Thyroid gland (tissue), 4 donors: ENCODE measurements at regions not wholly inside any gene's neighbourhood (a gene's known extent, or its start where the extent isn't known, plus 50 kb on each side); places are given as distances from the start of the nearest gene placed in this dataset.

Experiments used
- DNase-seq, 2 donors: peaks; one replicate each; pipeline ENCODE4 v3.0.0-alpha.2; 2019
- H3K27ac ChIP-seq, 3 donors: fragments of 200-600 bp; sonication (generic); 1 replicate in 2 of 3; 2 replicates in 1 of 3; pipeline ENCODE4 v1.5.1; 2016 to 2019; ENCODE audit warnings: mild to moderate bottlenecking in 1 of 3, moderate library complexity in 1 of 3
- H3K27me3 ChIP-seq: fragments of 200-600 bp; sonication (generic); one replicate; pipeline ENCODE4 v1.5.1; 2019
- H3K36me3 ChIP-seq, 2 donors: fragments of 200-600 bp; sonication (generic); one replicate each; pipeline ENCODE4 v1.5.1; 2016 to 2019
- H3K4me1 ChIP-seq, 2 donors: fragments of 200-600 bp; sonication (generic); one replicate each; pipeline ENCODE4 v1.5.1; 2017 to 2019
- H3K4me3 ChIP-seq, 3 donors: fragments of 200-600 bp; sonication (generic); replicated peaks in 1 of 3; 1 replicate in 2 of 3; 2 replicates in 1 of 3; pipeline ENCODE4 v1.5.1; 2016; ENCODE audit warnings: mild to moderate bottlenecking in 1 of 3
- H3K9me3 ChIP-seq: fragments of 200-600 bp; sonication (generic); one replicate; pipeline ENCODE4 v1.5.1; 2017
- CTCF ChIP-seq, 6 experiments: fragments of 200-600 bp in 3 of 6; fragments of 450-650 bp in 3 of 6; sonication (generic) in 3 of 6; IDR thresholded peaks; one replicate each; pipeline ENCODE4 v1.5.1; 2016 to 2019; ENCODE audit warnings: antibody characterized with exemption in 6 of 6, mild to moderate bottlenecking in 2 of 6, inconsistent platforms in 1 of 6, moderate library complexity in 1 of 6
- POLR2A ChIP-seq, 2 donors: fragments of 450-650 bp; IDR thresholded peaks; one replicate each; pipeline ENCODE4 v1.6.1; 2017; ENCODE audit warnings: antibody characterized with exemption in 2 of 2, mild to moderate bottlenecking in 2 of 2, moderate library complexity in 1 of 2
- WGBS, 2 donors: methylation state at CpG; one replicate each; pipeline ENCODE4 v1.1.5; 2017; 5-methylcytosine and 5-hydroxymethylcytosine counted together
- intact Hi-C: fragments of 100-400 bp; cut with DNase I; formaldehyde crosslinking; loops from one replicate; pipeline ENCODE4 v1.15.1; 2023

GRCh38 chr1:69441496-69441895 lies 126.2 kb upstream of the LRRC7 start:
- no peaks in the 10 kb centered on the region for H3K4me1 ChIP-seq
- TF ChIP-seq POLR2A (IDR thresholded peaks at IDR 0.05) = no peak
- TF ChIP-seq CTCF (IDR thresholded peaks at IDR 0.05) = no peak
- intact Hi-C loops = no loop called here
- no peaks in the 10 kb centered on the region for H3K9me3 ChIP-seq
- no peaks in the 10 kb centered on the region for H3K36me3 ChIP-seq
- no peak for DNase-seq
- no peak overlapping the region for H3K27ac ChIP-seq
- no peaks in the 10 kb centered on the region for H3K27me3 ChIP-seq
- H3K4me3 ChIP-seq = no peak overlapping the region

- DNase-seq = no peak
- no peak for TF ChIP-seq POLR2A (IDR thresholded peaks at IDR 0.05)
- no peak for TF ChIP-seq CTCF (IDR thresholded peaks at IDR 0.05)
- Histone ChIP-seq H3K27ac (no peak overlapping the region), H3K27me3 (no peaks in the 10 kb centered on the region), H3K4me3 (no peak overlapping the region), H3K36me3 (no peaks in the 10 kb centered on the region), H3K9me3 (no peaks in the 10 kb centered on the region), H3K4me1 (no peaks in the 10 kb centered on the region)
- intact Hi-C loops = no loop called here
- WGBS, 2 donors = 65 to 71% methylated on average over 2 of the region's 2 CpGs
Measured at GRCh38 chr1:69451196-69451595, 116.5 kb upstream of the LRRC7 start.

GRCh38 chr1:69455718-69456117 lies 112.0 kb upstream of the LRRC7 start:
- TF ChIP-seq CTCF (IDR thresholded peaks at IDR 0.05) = no peak
- no peak for TF ChIP-seq POLR2A (IDR thresholded peaks at IDR 0.05)
- no peak overlapping the region for H3K4me3 ChIP-seq
- H3K9me3 ChIP-seq = no peaks in the 10 kb centered on the region
- intact Hi-C loops = no loop called here
- no peak overlapping the region for H3K27ac ChIP-seq
- H3K4me1 ChIP-seq = no peaks in the 10 kb centered on the region
- 51 to 63% methylated on average over 3 of the region's 3 CpGs for WGBS, 2 donors
- DNase-seq = no peak
- H3K27me3 ChIP-seq = no peaks in the 10 kb centered on the region
- H3K36me3 ChIP-seq = no peaks in the 10 kb centered on the region

GRCh38 chr1:69459244-69459643 lies 108.5 kb upstream of the LRRC7 start:
- Histone ChIP-seq H3K27ac (no peak overlapping the region), H3K4me1 (no peaks in the 10 kb centered on the region), H3K9me3 (no peaks in the 10 kb centered on the region), H3K27me3 (no peaks in the 10 kb centered on the region), H3K4me3 (no peak overlapping the region), H3K36me3 (no peaks in the 10 kb centered on the region)
- intact Hi-C loops = no loop called here
- no peak for DNase-seq
- TF ChIP-seq CTCF (IDR thresholded peaks at IDR 0.05) (no peak), POLR2A (IDR thresholded peaks at IDR 0.05) (no peak)

GRCh38 chr1:69475021-69475420 lies 92.7 kb upstream of the LRRC7 start:
- Histone ChIP-seq H3K27ac (no peak overlapping the region), H3K4me1 (peaks cover 5% of the 10 kb centered on the region in 2 donors), H3K36me3 (no peaks in the 10 kb centered on the region), H3K4me3 (no peak overlapping the region), H3K27me3 (no peaks in the 10 kb centered on the region), H3K9me3 (no peaks in the 10 kb centered on the region)
- WGBS, 2 donors = 67 to 97% methylated on average over 2 of the region's 2 CpGs
- intact Hi-C loops = no loop called here
- no peak for TF ChIP-seq CTCF (IDR thresholded peaks at IDR 0.05)
- no peak for TF ChIP-seq POLR2A (IDR thresholded peaks at IDR 0.05)
- DNase-seq = no peak
